ENCODE measurements at regions not wholly inside any gene's neighbourhood (a gene's known extent, or its start where the extent isn't known, plus 50 kb on each side); places are given as distances from the start of the nearest gene placed in this dataset.

GRCh38 chr10:4479342-4479741 lies 346.7 kb upstream of the AKR1E2 start:
- TF ChIP-seq EGR1 (IDR thresholded peaks at IDR 0.05; ENCODE audit: low read depth in 2 of 2) (no peak), RAD21 (IDR thresholded peaks at IDR 0.05) (no peak)
- Histone ChIP-seq H3K9me3 (ENCODE audit: control insufficient read depth in 4 of 4, low read length in 3 of 4) (no peaks in the 10 kb centered on the region), H3K27ac (ENCODE audit: low read depth in 1 of 2, low read length in 2 of 2) (no peak overlapping the region), H3K9ac (ENCODE audit: low read depth in 1 of 2, low read length in 2 of 2) (no peak overlapping the region), H3K4me3 (ENCODE audit: low read depth in 1 of 3, low read length in 3 of 3) (no peak overlapping the region), H3K27me3 (ENCODE audit: control insufficient read depth in 4 of 4, insufficient read depth in 4 of 4, low read length in 3 of 4) (no peaks in the 10 kb centered on the region), H3K4me1 (ENCODE audit: control insufficient read depth in 4 of 4, insufficient read depth in 4 of 4, low read length in 3 of 4) (no peaks in the 10 kb centered on the region), H3K36me3 (ENCODE audit: control insufficient read depth in 4 of 4, insufficient read depth in 3 of 4, low read depth in 1 of 4, low read length in 3 of 4) (no peaks in the 10 kb centered on the region)
- 87% methylated on average over 5 of the region's 5 CpGs for WGBS
- no peak for DNase-seq (ENCODE audit: low spot score)

GRCh38 chr10:4477664-4478063 lies 348.3 kb upstream of the AKR1E2 start:
- WGBS: 73% methylated on average over 4 of the region's 4 CpGs
- Histone ChIP-seq H3K27ac (ENCODE audit: low read depth in 1 of 2, low read length in 2 of 2) (no peak overlapping the region), H3K9me3 (ENCODE audit: control insufficient read depth in 4 of 4, low read length in 3 of 4) (no peaks in the 10 kb centered on the region), H3K4me1 (ENCODE audit: control insufficient read depth in 4 of 4, insufficient read depth in 4 of 4, low read length in 3 of 4) (no peaks in the 10 kb centered on the region), H3K36me3 (ENCODE audit: control insufficient read depth in 4 of 4, insufficient read depth in 3 of 4, low read depth in 1 of 4, low read length in 3 of 4) (no peaks in the 10 kb centered on the region), H3K27me3 (ENCODE audit: control insufficient read depth in 4 of 4, insufficient read depth in 4 of 4, low read length in 3 of 4) (no peaks in the 10 kb centered on the region), H3K4me3 (ENCODE audit: low read depth in 1 of 3, low read length in 3 of 3) (no peak overlapping the region), H3K9ac (ENCODE audit: low read depth in 1 of 2, low read length in 2 of 2) (no peak overlapping the region)
- DNase-seq (ENCODE audit: low spot score): no peak
- TF ChIP-seq JUND (IDR thresholded peaks at IDR 0.05): no peak
- no peak for TF ChIP-seq HNF4A (conservative IDR thresholded peaks at IDR 0.05)
- TF ChIP-seq TAF1 (conservative IDR thresholded peaks at IDR 0.05): no peak
- TF ChIP-seq EGR1 (IDR thresholded peaks at IDR 0.05; ENCODE audit: low read depth in 2 of 2): no peak
- no peak for TF ChIP-seq YY1 (IDR thresholded peaks at IDR 0.05)
- TF ChIP-seq FOXA2 (IDR thresholded peaks at IDR 0.05): no peak
- no peak for TF ChIP-seq REST (IDR thresholded peaks at IDR 0.05)
- no peak for TF ChIP-seq HNF4G (IDR thresholded peaks at IDR 0.05)

GRCh38 chr10:4475827-4476490 lies 350.0 kb upstream of the AKR1E2 start:
- 92% methylated on average over 13 of the region's 13 CpGs for WGBS
- Histone ChIP-seq H3K27me3 (ENCODE audit: control insufficient read depth in 4 of 4, insufficient read depth in 4 of 4, low read length in 3 of 4) (no peaks in the 10 kb centered on the region), H3K4me3 (ENCODE audit: low read depth in 1 of 3, low read length in 3 of 3) (no peak overlapping the region), H3K27ac (ENCODE audit: low read depth in 1 of 2, low read length in 2 of 2) (no peak overlapping the region), H3K9ac (ENCODE audit: low read depth in 1 of 2, low read length in 2 of 2) (no peak overlapping the region), H3K4me1 (ENCODE audit: control insufficient read depth in 4 of 4, insufficient read depth in 4 of 4, low read length in 3 of 4) (no peaks in the 10 kb centered on the region), H3K36me3 (ENCODE audit: control insufficient read depth in 4 of 4, insufficient read depth in 3 of 4, low read depth in 1 of 4, low read length in 3 of 4) (no peaks in the 10 kb centered on the region), H3K9me3 (ENCODE audit: control insufficient read depth in 4 of 4, low read length in 3 of 4) (no peaks in the 10 kb centered on the region)
- no peak for DNase-seq (ENCODE audit: low spot score)
- TF ChIP-seq ATF3 (IDR thresholded peaks at IDR 0.05) (no peak), EGR1 (IDR thresholded peaks at IDR 0.05; ENCODE audit: low read depth in 2 of 2) (no peak), FOXA1 (IDR thresholded peaks at IDR 0.05) (no peak), CTCF (IDR thresholded peaks at IDR 0.05; ENCODE audit: low read depth, low read length, missing input control) (no peak), RXRA (IDR thresholded peaks at IDR 0.05) (no peak), HNF4A (conservative IDR thresholded peaks at IDR 0.05) (no peak), GABPA (IDR thresholded peaks at IDR 0.05 in 1 of 2, conservative IDR thresholded peaks at IDR 0.05 in 1 of 2) (no peak), NR2F2 (IDR thresholded peaks at IDR 0.05) (no peak), HNF4G (IDR thresholded peaks at IDR 0.05) (no peak), JUND (IDR thresholded peaks at IDR 0.05) (no peak), RAD21 (IDR thresholded peaks at IDR 0.05) (no peak), SP1 (IDR thresholded peaks at IDR 0.05) (no peak), MAX (IDR thresholded peaks at IDR 0.05) (no peak)

All from liver (tissue), 8 donors.